KMS-11 (cell line): ENCODE measurements at regions not wholly inside any gene's neighbourhood (a gene's known extent, or its start where the extent isn't known, plus 50 kb on each side); places are given as distances from the start of the nearest gene placed in this dataset.
A peak's percentile ranks its signal among the peaks of the same experiment; 100 is the strongest.

ENCODE experiments used
- H2AFZ ChIP-seq: fragments of 200-600 bp; sonication (generic); 2 replicates; pipeline ENCODE4 v1.6.1; 2016; ENCODE audit warnings: antibody characterized with exemption, mixed run types, low read depth
- H3K27ac ChIP-seq: fragments of 200-600 bp; sonication (generic); 2 replicates; pipeline ENCODE4 v1.6.1; 2016; ENCODE audit warnings: mild to moderate bottlenecking, mixed run types
- H3K27me3 ChIP-seq: fragments of 200-600 bp; sonication (generic); 2 replicates; pipeline ENCODE4 v1.6.1; 2017; ENCODE audit warnings: mild to moderate bottlenecking, low read depth, mixed run types, moderate library complexity; ENCODE audit not compliant: insufficient read depth
- H3K36me3 ChIP-seq: fragments of 200-600 bp; sonication (generic); 2 replicates; pipeline ENCODE4 v1.6.1; 2017; ENCODE audit warnings: mild to moderate bottlenecking, mixed run types; ENCODE audit not compliant: insufficient read depth
- H3K4me1 ChIP-seq: fragments of 200-600 bp; sonication (generic); 2 replicates; pipeline ENCODE4 v1.6.1; 2016; ENCODE audit warnings: mild to moderate bottlenecking, low read depth, mixed run types; ENCODE audit not compliant: poor library complexity, severe bottlenecking
- H3K4me2 ChIP-seq: fragments of 200-600 bp; sonication (generic); 2 replicates; pipeline ENCODE4 v1.7.0; 2016; ENCODE audit warnings: mild to moderate bottlenecking, mixed run types
- H3K4me3 ChIP-seq: fragments of 200-600 bp; sonication (generic); IDR thresholded peaks from 2 replicates; pipeline ENCODE4 v1.6.1; 2017; ENCODE audit warnings: low read depth, low read length, mixed read lengths; ENCODE audit not compliant: insufficient read depth
- H3K79me2 ChIP-seq: fragments of 200-600 bp; sonication (generic); 2 replicates; pipeline ENCODE4 v1.6.1; 2016; ENCODE audit warnings: low read depth, mixed run types; ENCODE audit not compliant: insufficient read depth
- H3K9ac ChIP-seq: fragments of 200-600 bp; sonication (generic); 2 replicates; pipeline ENCODE4 v1.6.1; 2016; ENCODE audit warnings: mild to moderate bottlenecking, mixed run types
- H4K20me1 ChIP-seq: fragments of 200-600 bp; sonication (generic); 2 replicates; pipeline ENCODE4 v1.6.1; 2016; ENCODE audit warnings: mild to moderate bottlenecking, mixed run types; ENCODE audit not compliant: insufficient read depth
- TF ChIP-seq, protein P1 (sequence below): fragments of 200-600 bp; sonication (generic); conservative IDR thresholded peaks from 2 replicates; pipeline ENCODE4 v1.6.1; 2017; ENCODE audit warnings: low read depth, mild to moderate bottlenecking, antibody characterized with exemption, low read length, moderate library complexity, mixed read lengths

DNA sequence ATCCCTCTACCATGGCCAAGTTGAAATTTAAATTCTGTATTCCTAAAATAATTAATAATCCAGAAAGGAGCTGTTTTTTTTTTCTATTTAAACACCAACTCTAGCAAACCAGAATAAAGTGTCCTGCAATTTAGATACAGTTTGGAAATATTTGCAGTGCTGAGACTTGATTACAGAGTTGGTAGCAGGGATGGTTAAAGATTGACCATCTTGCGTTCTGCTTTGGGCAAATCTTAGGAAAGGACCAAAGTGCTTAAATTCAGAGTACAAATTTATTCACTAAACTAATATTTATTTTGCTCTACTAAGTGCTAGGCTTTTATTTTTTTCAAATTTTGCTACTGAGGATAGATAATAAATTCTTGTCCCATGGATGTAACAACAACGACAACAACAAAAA, 180.2 kb upstream of the AADAT start:
- H3K4me1 ChIP-seq = no peaks in the 10 kb centered on the region
- no peak overlapping the region for H3K9ac ChIP-seq
- TF ChIP-seq, protein P1, sequence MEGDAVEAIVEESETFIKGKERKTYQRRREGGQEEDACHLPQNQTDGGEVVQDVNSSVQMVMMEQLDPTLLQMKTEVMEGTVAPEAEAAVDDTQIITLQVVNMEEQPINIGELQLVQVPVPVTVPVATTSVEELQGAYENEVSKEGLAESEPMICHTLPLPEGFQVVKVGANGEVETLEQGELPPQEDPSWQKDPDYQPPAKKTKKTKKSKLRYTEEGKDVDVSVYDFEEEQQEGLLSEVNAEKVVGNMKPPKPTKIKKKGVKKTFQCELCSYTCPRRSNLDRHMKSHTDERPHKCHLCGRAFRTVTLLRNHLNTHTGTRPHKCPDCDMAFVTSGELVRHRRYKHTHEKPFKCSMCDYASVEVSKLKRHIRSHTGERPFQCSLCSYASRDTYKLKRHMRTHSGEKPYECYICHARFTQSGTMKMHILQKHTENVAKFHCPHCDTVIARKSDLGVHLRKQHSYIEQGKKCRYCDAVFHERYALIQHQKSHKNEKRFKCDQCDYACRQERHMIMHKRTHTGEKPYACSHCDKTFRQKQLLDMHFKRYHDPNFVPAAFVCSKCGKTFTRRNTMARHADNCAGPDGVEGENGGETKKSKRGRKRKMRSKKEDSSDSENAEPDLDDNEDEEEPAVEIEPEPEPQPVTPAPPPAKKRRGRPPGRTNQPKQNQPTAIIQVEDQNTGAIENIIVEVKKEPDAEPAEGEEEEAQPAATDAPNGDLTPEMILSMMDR = no peak
- no peak overlapping the region for H3K27ac ChIP-seq
- H2AFZ ChIP-seq = no peak overlapping the region
- no peaks in the 10 kb centered on the region for H3K27me3 ChIP-seq
- no peak overlapping the region for H3K4me3 ChIP-seq
- no peak overlapping the region for H3K4me2 ChIP-seq
- H4K20me1 ChIP-seq = no peaks in the 10 kb centered on the region
- H3K36me3 ChIP-seq = no peaks in the 10 kb centered on the region
- no peaks in the 10 kb centered on the region for H3K79me2 ChIP-seq

DNA sequence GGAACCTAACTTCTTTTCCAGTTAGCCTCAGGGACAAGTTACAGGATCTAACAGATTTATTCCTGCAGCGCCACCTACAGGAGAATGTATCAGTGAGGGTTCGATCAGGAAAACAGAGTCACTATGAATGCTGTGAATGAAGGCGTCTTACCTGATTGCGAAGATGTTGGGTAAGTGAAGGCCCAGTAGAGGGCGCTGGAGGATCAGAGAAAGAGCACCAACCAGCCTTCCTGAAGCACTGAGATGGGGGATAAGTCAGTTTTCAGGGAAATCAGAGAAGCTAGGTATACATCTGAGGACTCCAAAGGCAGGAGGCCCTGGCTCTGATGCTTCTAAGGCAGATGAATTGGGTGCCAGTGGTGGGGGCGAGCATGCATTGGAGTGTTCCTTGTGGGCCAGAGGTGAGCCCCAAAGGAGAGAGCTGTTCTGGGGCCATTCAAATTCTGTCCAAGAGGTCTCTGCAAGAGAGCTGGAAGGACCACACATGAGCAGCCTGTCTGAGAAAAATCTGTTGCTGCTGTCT, 169.9 kb upstream of the AADAT start:
- Histone ChIP-seq H3K9ac (no peak overlapping the region), H2AFZ (no peak overlapping the region; the same call in 1 of the 2 replicates), H3K79me2 (no peaks in the 10 kb centered on the region), H3K27me3 (no peaks in the 10 kb centered on the region), H3K4me2 (no peak overlapping the region), H3K27ac (no peak overlapping the region), H4K20me1 (no peaks in the 10 kb centered on the region), H3K36me3 (no peaks in the 10 kb centered on the region), H3K4me3 (no peak overlapping the region), H3K4me1 (no peaks in the 10 kb centered on the region)
- TF ChIP-seq, protein P1 = peak; percentile 99

DNA sequence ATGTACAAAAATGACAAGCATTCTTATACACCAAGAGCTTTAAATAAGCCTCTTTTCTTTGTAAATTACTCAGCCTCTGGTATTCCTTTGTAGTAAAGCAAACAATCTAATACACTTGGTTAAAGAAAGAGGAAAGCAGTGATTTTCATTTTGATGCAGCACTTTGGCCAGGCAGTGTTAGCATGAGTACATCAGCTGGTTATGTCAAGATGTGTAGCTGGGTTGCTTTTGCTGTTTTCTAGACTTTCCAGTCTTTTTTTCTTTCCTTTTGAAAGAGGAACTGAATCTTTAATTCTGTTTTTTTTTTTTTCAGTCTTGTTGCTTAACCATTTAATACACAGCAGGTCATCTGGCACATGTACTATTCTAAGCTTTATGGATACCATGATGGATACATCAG, 167.1 kb upstream of the AADAT start:
- Histone ChIP-seq H3K9ac (no peak overlapping the region), H4K20me1 (no peaks in the 10 kb centered on the region), H3K4me2 (no peak overlapping the region), H2AFZ (no peak overlapping the region), H3K27me3 (no peaks in the 10 kb centered on the region), H3K36me3 (no peaks in the 10 kb centered on the region), H3K79me2 (no peaks in the 10 kb centered on the region), H3K27ac (no peak overlapping the region), H3K4me3 (no peak overlapping the region), H3K4me1 (no peaks in the 10 kb centered on the region)
- TF ChIP-seq, protein P1 = no peak

DNA sequence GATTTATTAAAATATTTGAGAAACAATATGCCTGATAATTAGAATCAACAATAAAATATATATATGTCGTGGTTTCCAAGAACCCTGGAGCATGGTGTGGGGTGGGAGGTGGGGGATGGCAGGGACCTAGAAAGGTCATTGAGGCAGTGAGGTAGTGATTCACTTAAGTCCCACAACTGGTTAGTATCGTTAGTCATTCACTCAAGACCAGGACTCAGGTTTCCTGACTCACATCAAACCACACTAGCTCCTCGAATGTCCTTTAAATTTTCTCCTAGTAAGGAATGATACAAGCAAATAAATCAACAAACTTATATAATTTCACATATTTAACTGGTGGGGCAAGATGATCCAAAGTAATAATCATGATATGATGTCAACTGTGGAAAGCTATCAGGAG, 158.8 kb upstream of the AADAT start:
- no peak overlapping the region for H3K27ac ChIP-seq
- H3K36me3 ChIP-seq = no peaks in the 10 kb centered on the region
- H3K27me3 ChIP-seq = no peaks in the 10 kb centered on the region
- H3K4me1 ChIP-seq = no peaks in the 10 kb centered on the region
- H3K9ac ChIP-seq = no peak overlapping the region
- no peaks in the 10 kb centered on the region for H4K20me1 ChIP-seq
- H3K4me3 ChIP-seq = no peak overlapping the region
- TF ChIP-seq, protein P1 = no peak
- no peaks in the 10 kb centered on the region for H3K79me2 ChIP-seq
- H2AFZ ChIP-seq = no peak overlapping the region
- no peak overlapping the region for H3K4me2 ChIP-seq

DNA sequence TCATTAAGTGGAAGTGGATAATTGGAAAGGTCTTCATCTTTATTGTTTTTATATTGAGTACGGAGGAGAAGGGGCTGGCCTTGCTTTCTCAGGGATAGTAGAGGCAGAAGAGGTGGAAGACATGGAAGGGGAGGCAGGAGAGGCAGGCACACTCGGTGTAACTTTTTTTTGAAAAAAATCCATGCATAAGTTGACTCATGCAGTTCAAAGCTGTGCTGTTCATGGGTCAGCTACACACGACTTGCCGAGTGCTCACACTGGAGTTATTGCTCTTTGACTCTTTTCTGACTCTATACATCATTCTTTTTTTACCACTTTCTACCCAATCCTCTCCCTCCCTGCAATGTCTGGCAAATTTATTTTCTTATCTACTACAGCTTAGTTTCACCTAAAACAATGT, 158.3 kb upstream of the AADAT start:
- H3K36me3 ChIP-seq = no peaks in the 10 kb centered on the region
- no peak overlapping the region for H3K4me2 ChIP-seq
- H3K9ac ChIP-seq = no peak overlapping the region

More for the DNA sequence above, 158.3 kb upstream of the AADAT start:
- H3K27ac ChIP-seq = no peak overlapping the region
- no peaks in the 10 kb centered on the region for H4K20me1 ChIP-seq
- no peak overlapping the region for H2AFZ ChIP-seq
- TF ChIP-seq, protein P1 = no peak
- H3K79me2 ChIP-seq = no peaks in the 10 kb centered on the region
- no peaks in the 10 kb centered on the region for H3K27me3 ChIP-seq
- no peak overlapping the region for H3K4me3 ChIP-seq
- no peaks in the 10 kb centered on the region for H3K4me1 ChIP-seq
